ENCODE measurements at regions not wholly inside any gene's neighbourhood (a gene's known extent, or its start where the extent isn't known, plus 50 kb on each side); places are given as distances from the start of the nearest gene placed in this dataset.

- Histone ChIP-seq H3K4me3 (no peak overlapping the region), H3K4me1 (no peaks in the 10 kb centered on the region)
Measured at GRCh38 chr10:125399289-125399688, 238.9 kb upstream of the CTBP2 start.

GRCh38 chr10:125398270-125398669 lies 237.9 kb upstream of the CTBP2 start:
- intact Hi-C loops (cut with DNase I), result no loop called here
- Histone ChIP-seq H3K36me3 (no peaks in the 10 kb centered on the region), H3K9me3 (peaks cover 0 to 16% (median 0%) of the 10 kb centered on the region in 11 donors), H3K4me1 (no peaks in the 10 kb centered on the region), H3K27me3 (peaks cover 0 to 9% (median 4%) of the 10 kb centered on the region in 7 donors), H3K27ac (no peak overlapping the region), H3K4me3 (no peak overlapping the region)
- no peak for TF ChIP-seq CTCF (IDR thresholded peaks at IDR 0.05)
- DNase-seq (no peak), ATAC-seq (no peak)
- WGBS, 2 donors, result 71 to 74% methylated on average over 3 of the region's 3 CpGs

More at GRCh38 chr10:125399289-125399688, 238.9 kb upstream of the CTBP2 start:
- Histone ChIP-seq H3K27me3 (peaks cover 0 to 9% (median 4%) of the 10 kb centered on the region in 7 donors), H3K36me3 (no peaks in the 10 kb centered on the region), H3K27ac (no peak overlapping the region), H3K9me3 (peaks cover 0 to 16% (median 0%) of the 10 kb centered on the region in 11 donors)
- WGBS, 2 donors, result 41 to 43% methylated on average over 3 of the region's 3 CpGs
- intact Hi-C loops (cut with DNase I), result no loop called here
- no peak for TF ChIP-seq CTCF (IDR thresholded peaks at IDR 0.05)
- ATAC-seq, result no peak
- no peak for DNase-seq

- ATAC-seq (no peak), DNase-seq (no peak)
- Histone ChIP-seq H3K4me3 (no peak overlapping the region), H3K4me1 (no peaks in the 10 kb centered on the region), H3K27me3 (peaks cover 0 to 9% (median 4%) of the 10 kb centered on the region in 7 donors), H3K27ac (no peak overlapping the region), H3K9me3 (peaks cover 0 to 16% (median 0%) of the 10 kb centered on the region in 11 donors), H3K36me3 (no peaks in the 10 kb centered on the region)
- intact Hi-C loops (cut with DNase I), result no loop called here
- no peak for TF ChIP-seq CTCF (IDR thresholded peaks at IDR 0.05)
- 86 to 88% methylated on average over 4 of the region's 4 CpGs for whole genome bisulfite sequencing, 2 donors
Measured at GRCh38 chr10:125397608-125398007, 237.2 kb upstream of the CTBP2 start.

GRCh38 chr10:125396676-125397075 lies 236.3 kb upstream of the CTBP2 start:
- Histone ChIP-seq H3K27me3 (peaks cover 0 to 9% (median 4%) of the 10 kb centered on the region in 7 donors), H3K27ac (no peak overlapping the region), H3K36me3 (no peaks in the 10 kb centered on the region), H3K9me3 (peaks cover 0 to 9% (median 0%) of the 10 kb centered on the region in 11 donors), H3K4me3 (no peak overlapping the region), H3K4me1 (no peaks in the 10 kb centered on the region)
- DNase-seq (no peak), ATAC-seq (no peak)
- intact Hi-C loops (cut with DNase I), result no loop called here
- TF ChIP-seq CTCF (IDR thresholded peaks at IDR 0.05), result no peak
